ENCODE measurements at regions not wholly inside any gene's neighbourhood (a gene's known extent, or its start where the extent isn't known, plus 50 kb on each side); places are given as distances from the start of the nearest gene placed in this dataset.

GRCh38 chr12:46660719-46661109 lies 165.1 kb downstream of the SLC38A4 start:
- Histone ChIP-seq H3K36me3 (ENCODE audit: control insufficient read depth, insufficient read depth, low read length) (no peaks in the 10 kb centered on the region), H3K27ac (ENCODE audit: insufficient read depth, low read length) (peak overlapping the region; percentile 67), H3K9ac (ENCODE audit: insufficient read depth, low read length) (no peak overlapping the region), H3K4me2 (ENCODE audit: extremely low read depth, insufficient read depth, low read length) (peak overlapping the region; percentile 42), H3K27me3 (ENCODE audit: control insufficient read depth, insufficient read depth, low read length) (no peaks in the 10 kb centered on the region), H3K4me1 (ENCODE audit: control insufficient read depth, extremely low read depth, insufficient read depth, low read length) (peaks cover 42% of the 10 kb centered on the region), H3K9me3 (ENCODE audit: control insufficient read depth, insufficient read depth, low read depth, low read length) (no peaks in the 10 kb centered on the region), H2AFZ (ENCODE audit: low read length) (no peak overlapping the region), H3K79me2 (ENCODE audit: control insufficient read depth, insufficient read depth, low read length) (no peaks in the 10 kb centered on the region), H3K4me3 (replicated peaks in 1 of 4; ENCODE audit: control extremely low read depth in 1 of 4, insufficient read depth in 1 of 4, low read depth in 3 of 4, low read length in 4 of 4) (peak overlapping the region in 2 of 4 experiments; percentile 5 to 19), H4K20me1 (ENCODE audit: control insufficient read depth, extremely low read depth, insufficient read depth, low read length) (no peaks in the 10 kb centered on the region)
- peak in 1 of 2 donors; percentile 80 for DNase-seq (ENCODE audit: low read depth in 2 of 2)
- TF ChIP-seq EZH2 (IDR thresholded peaks at IDR 0.05; ENCODE audit: low read length, missing control alignments) (no peak), CTCF (conservative IDR thresholded peaks at IDR 0.05 in 1 of 2, IDR thresholded peaks at IDR 0.05 in 1 of 2; ENCODE audit: low read depth in 1 of 2, low read length in 2 of 2) (no peak)

GRCh38 chr12:46660276-46660675 lies 165.5 kb downstream of the SLC38A4 start:
- no peak overlapping the region for H3K9ac ChIP-seq (ENCODE audit: insufficient read depth, low read length)
- H3K4me2 ChIP-seq (ENCODE audit: extremely low read depth, insufficient read depth, low read length), result peak overlapping the region; percentile 42
- TF ChIP-seq EZH2 (IDR thresholded peaks at IDR 0.05; ENCODE audit: low read length, missing control alignments) (no peak), CTCF (conservative IDR thresholded peaks at IDR 0.05 in 1 of 2, IDR thresholded peaks at IDR 0.05 in 1 of 2; ENCODE audit: low read depth in 1 of 2, low read length in 2 of 2) (no peak)
- peak; percentile 10 to 56 for DNase-seq (ENCODE audit: low read depth in 2 of 2)
- H4K20me1 ChIP-seq (ENCODE audit: control insufficient read depth, extremely low read depth, insufficient read depth, low read length), result no peaks in the 10 kb centered on the region
- no peaks in the 10 kb centered on the region for H3K9me3 ChIP-seq (ENCODE audit: control insufficient read depth, insufficient read depth, low read depth, low read length)
- no peaks in the 10 kb centered on the region for H3K79me2 ChIP-seq (ENCODE audit: control insufficient read depth, insufficient read depth, low read length)
- peak overlapping the region; percentile 67 for H3K27ac ChIP-seq (ENCODE audit: insufficient read depth, low read length)
- H3K4me3 ChIP-seq (replicated peaks in 1 of 4; ENCODE audit: control extremely low read depth in 1 of 4, insufficient read depth in 1 of 4, low read depth in 3 of 4, low read length in 4 of 4), result peak overlapping the region in 1 of 4 experiments; percentile 19
- no peaks in the 10 kb centered on the region for H3K36me3 ChIP-seq (ENCODE audit: control insufficient read depth, insufficient read depth, low read length)
- H3K4me1 ChIP-seq (ENCODE audit: control insufficient read depth, extremely low read depth, insufficient read depth, low read length), result peaks cover 37% of the 10 kb centered on the region
- H3K27me3 ChIP-seq (ENCODE audit: control insufficient read depth, insufficient read depth, low read length), result no peaks in the 10 kb centered on the region
- no peak overlapping the region for H2AFZ ChIP-seq (ENCODE audit: low read length)

GRCh38 chr12:46659824-46660223 lies 166.0 kb downstream of the SLC38A4 start:
- no peak for DNase-seq (ENCODE audit: low read depth in 2 of 2)
- Histone ChIP-seq H3K9ac (ENCODE audit: insufficient read depth, low read length) (no peak overlapping the region), H2AFZ (ENCODE audit: low read length) (no peak overlapping the region), H3K79me2 (ENCODE audit: control insufficient read depth, insufficient read depth, low read length) (no peaks in the 10 kb centered on the region), H3K27ac (ENCODE audit: insufficient read depth, low read length) (peak overlapping the region; percentile 67), H3K4me2 (ENCODE audit: extremely low read depth, insufficient read depth, low read length) (peak overlapping the region; percentile 37), H3K27me3 (ENCODE audit: control insufficient read depth, insufficient read depth, low read length) (no peaks in the 10 kb centered on the region), H3K4me3 (replicated peaks in 1 of 4; ENCODE audit: control extremely low read depth in 1 of 4, insufficient read depth in 1 of 4, low read depth in 3 of 4, low read length in 4 of 4) (no peak overlapping the region), H3K4me1 (ENCODE audit: control insufficient read depth, extremely low read depth, insufficient read depth, low read length) (peaks cover 36% of the 10 kb centered on the region), H4K20me1 (ENCODE audit: control insufficient read depth, extremely low read depth, insufficient read depth, low read length) (no peaks in the 10 kb centered on the region), H3K9me3 (ENCODE audit: control insufficient read depth, insufficient read depth, low read depth, low read length) (no peaks in the 10 kb centered on the region), H3K36me3 (ENCODE audit: control insufficient read depth, insufficient read depth, low read length) (no peaks in the 10 kb centered on the region)
- TF ChIP-seq CTCF (conservative IDR thresholded peaks at IDR 0.05 in 1 of 2, IDR thresholded peaks at IDR 0.05 in 1 of 2; ENCODE audit: low read depth in 1 of 2, low read length in 2 of 2), result no peak
- no peak for TF ChIP-seq EZH2 (IDR thresholded peaks at IDR 0.05; ENCODE audit: low read length, missing control alignments)
